ENCODE measurements at regions not wholly inside any gene's neighbourhood (a gene's known extent, or its start where the extent isn't known, plus 50 kb on each side); places are given as distances from the start of the nearest gene placed in this dataset.

- Histone ChIP-seq H3K4me2 (ENCODE audit: unreplicated experiment) (no peak overlapping the region), H3K36me3 (ENCODE audit: low read depth) (no peaks in the 10 kb centered on the region), H2AFZ (no peak overlapping the region), H3K79me2 (ENCODE audit: insufficient read depth) (no peaks in the 10 kb centered on the region), H3K27me3 (replicated peaks; ENCODE audit: insufficient read depth) (no peaks in the 10 kb centered on the region), H3K9me3 (ENCODE audit: low read depth) (no peaks in the 10 kb centered on the region), H4K20me1 (ENCODE audit: insufficient read depth) (no peaks in the 10 kb centered on the region), H3K4me3 (no peak overlapping the region), H3K4me1 (ENCODE audit: insufficient read depth) (peaks cover 9% of the 10 kb centered on the region; the same call in 1 of the 2 replicates), H3K9me2 (ENCODE audit: insufficient read depth) (no peaks in the 10 kb centered on the region), H3K9ac (no peak overlapping the region), H3F3A (ENCODE audit: insufficient read depth) (peaks cover 8% of the 10 kb centered on the region; the same call in 1 of the 2 replicates), H3K27ac (no peak overlapping the region)
- no peak for TF ChIP-seq EZH2phosphoT487 (IDR thresholded peaks at IDR 0.05; ENCODE audit: insufficient read depth, low read depth)
- TF ChIP-seq EZH2 (IDR thresholded peaks at IDR 0.05; ENCODE audit: insufficient read depth, poor library complexity, severe bottlenecking), result no peak
- in situ Hi-C loops (cut with MboI), result no loop called here
- peak; percentile 63 for DNase-seq
- 3 to 4% methylated on average over 1 of the region's 1 CpG for WGBS, 2 experiments (ENCODE audit: low coverage in 1 of 2, low lambda C conversion rate in 2 of 2, missing lambda C conversion rate in 2 of 2)
These were observed 705.8 kb downstream of the C12orf50 start for GRCh38 chr12:87323369-87323768.

GRCh38 chr12:87320724-87321123 lies 708.5 kb downstream of the C12orf50 start:
- Histone ChIP-seq H3K9me3 (ENCODE audit: low read depth) (no peaks in the 10 kb centered on the region), H3K27ac (no peak overlapping the region), H3K79me2 (ENCODE audit: insufficient read depth) (no peaks in the 10 kb centered on the region), H4K20me1 (ENCODE audit: insufficient read depth) (no peaks in the 10 kb centered on the region), H3K9ac (no peak overlapping the region), H3K9me2 (ENCODE audit: insufficient read depth) (no peaks in the 10 kb centered on the region), H3K4me3 (no peak overlapping the region), H3F3A (ENCODE audit: insufficient read depth) (peaks cover 8% of the 10 kb centered on the region; the same call in 1 of the 2 replicates), H3K4me1 (ENCODE audit: insufficient read depth) (peaks cover 9% of the 10 kb centered on the region; the same call in 1 of the 2 replicates), H2AFZ (no peak overlapping the region), H3K36me3 (ENCODE audit: low read depth) (no peaks in the 10 kb centered on the region), H3K4me2 (ENCODE audit: unreplicated experiment) (no peak overlapping the region), H3K27me3 (replicated peaks; ENCODE audit: insufficient read depth) (no peaks in the 10 kb centered on the region)
- TF ChIP-seq EZH2phosphoT487 (IDR thresholded peaks at IDR 0.05; ENCODE audit: insufficient read depth, low read depth), result no peak
- TF ChIP-seq EZH2 (IDR thresholded peaks at IDR 0.05; ENCODE audit: insufficient read depth, poor library complexity, severe bottlenecking), result no peak
- in situ Hi-C loops (cut with MboI), result no loop called here
- peak; percentile 9 for DNase-seq

- Histone ChIP-seq H3K27me3 (replicated peaks; ENCODE audit: insufficient read depth) (no peaks in the 10 kb centered on the region), H3K4me2 (ENCODE audit: unreplicated experiment) (no peak overlapping the region), H3K9me3 (ENCODE audit: low read depth) (no peaks in the 10 kb centered on the region), H3K4me3 (no peak overlapping the region), H3K9me2 (ENCODE audit: insufficient read depth) (no peaks in the 10 kb centered on the region), H3F3A (ENCODE audit: insufficient read depth) (no peaks in the 10 kb centered on the region), H3K27ac (no peak overlapping the region), H3K36me3 (ENCODE audit: low read depth) (no peaks in the 10 kb centered on the region), H4K20me1 (ENCODE audit: insufficient read depth) (no peaks in the 10 kb centered on the region), H3K79me2 (ENCODE audit: insufficient read depth) (no peaks in the 10 kb centered on the region), H3K4me1 (ENCODE audit: insufficient read depth) (no peaks in the 10 kb centered on the region; the same call in 1 of the 2 replicates), H2AFZ (no peak overlapping the region), H3K9ac (no peak overlapping the region)
- in situ Hi-C loops (cut with MboI), result no loop called here
- no peak for DNase-seq
- TF ChIP-seq EZH2phosphoT487 (IDR thresholded peaks at IDR 0.05; ENCODE audit: insufficient read depth, low read depth) (no peak), EZH2 (IDR thresholded peaks at IDR 0.05; ENCODE audit: insufficient read depth, poor library complexity, severe bottlenecking) (no peak)
- 70 to 79% methylated on average over 4 of the region's 4 CpGs for WGBS, 2 experiments (ENCODE audit: low coverage in 1 of 2, low lambda C conversion rate in 2 of 2, missing lambda C conversion rate in 2 of 2)
These were observed 711.9 kb downstream of the C12orf50 start for GRCh38 chr12:87317302-87317701.

- Histone ChIP-seq H3F3A (ENCODE audit: insufficient read depth) (no peaks in the 10 kb centered on the region), H2AFZ (peak overlapping the region; percentile 35), H3K27ac (no peak overlapping the region), H3K27me3 (replicated peaks; ENCODE audit: insufficient read depth) (no peaks in the 10 kb centered on the region), H3K36me3 (ENCODE audit: low read depth) (no peaks in the 10 kb centered on the region), H3K4me2 (ENCODE audit: unreplicated experiment) (no peak overlapping the region), H3K9me2 (ENCODE audit: insufficient read depth) (no peaks in the 10 kb centered on the region), H4K20me1 (ENCODE audit: insufficient read depth) (no peaks in the 10 kb centered on the region), H3K4me1 (ENCODE audit: insufficient read depth) (no peaks in the 10 kb centered on the region), H3K9ac (no peak overlapping the region), H3K79me2 (ENCODE audit: insufficient read depth) (no peaks in the 10 kb centered on the region), H3K9me3 (ENCODE audit: low read depth) (no peaks in the 10 kb centered on the region), H3K4me3 (no peak overlapping the region)
- in situ Hi-C loops (cut with MboI), result no loop called here
- DNase-seq, result peak; percentile 3
- TF ChIP-seq EZH2phosphoT487 (IDR thresholded peaks at IDR 0.05; ENCODE audit: insufficient read depth, low read depth) (no peak), EZH2 (IDR thresholded peaks at IDR 0.05; ENCODE audit: insufficient read depth, poor library complexity, severe bottlenecking) (no peak)
- 5 to 6% methylated on average over 1 of the region's 1 CpG for WGBS, 2 experiments (ENCODE audit: low coverage in 1 of 2, low lambda C conversion rate in 2 of 2, missing lambda C conversion rate in 2 of 2)
These were observed 718.0 kb downstream of the C12orf50 start for GRCh38 chr12:87311206-87311605.

- H3K36me3 ChIP-seq (ENCODE audit: low read depth), result no peaks in the 10 kb centered on the region
- no peak overlapping the region for H3K4me3 ChIP-seq
- 13 to 18% methylated on average over 1 of the region's 1 CpG for WGBS, 2 experiments (ENCODE audit: low coverage in 1 of 2, low lambda C conversion rate in 2 of 2, missing lambda C conversion rate in 2 of 2)
- no peaks in the 10 kb centered on the region for H3K9me2 ChIP-seq (ENCODE audit: insufficient read depth)
- no peak overlapping the region for H3K4me2 ChIP-seq (ENCODE audit: unreplicated experiment)
- no peaks in the 10 kb centered on the region for H3K27me3 ChIP-seq (replicated peaks; ENCODE audit: insufficient read depth)
- H3K9me3 ChIP-seq (ENCODE audit: low read depth), result no peaks in the 10 kb centered on the region
- DNase-seq, result no peak
- no peak overlapping the region for H3K27ac ChIP-seq
- no peaks in the 10 kb centered on the region for H3K4me1 ChIP-seq (ENCODE audit: insufficient read depth)
- no peaks in the 10 kb centered on the region for H4K20me1 ChIP-seq (ENCODE audit: insufficient read depth)
- 0 out of 2 replicates have a peak overlapping the region, but pooled peaks have one; percentile 35 for H2AFZ ChIP-seq
- no peaks in the 10 kb centered on the region for H3K79me2 ChIP-seq (ENCODE audit: insufficient read depth)
- TF ChIP-seq EZH2phosphoT487 (IDR thresholded peaks at IDR 0.05; ENCODE audit: insufficient read depth, low read depth) (no peak), EZH2 (IDR thresholded peaks at IDR 0.05; ENCODE audit: insufficient read depth, poor library complexity, severe bottlenecking) (no peak)
- H3F3A ChIP-seq (ENCODE audit: insufficient read depth), result no peaks in the 10 kb centered on the region
- in situ Hi-C loops (cut with MboI), result no loop called here
- H3K9ac ChIP-seq, result no peak overlapping the region
These were observed 719.1 kb downstream of the C12orf50 start for GRCh38 chr12:87310126-87310525.
